MG63 (cell line): ENCODE measurements at regions not wholly inside any gene's neighbourhood (a gene's known extent, or its start where the extent isn't known, plus 50 kb on each side); places are given as distances from the start of the nearest gene placed in this dataset.
"Not testable (repeated sequence)": the region's sequence is repeated elsewhere in the genome, so short reads cannot be mapped to it uniquely, and the experiment has no call there.

Source experiments
- DNase-seq: peaks from one replicate; pipeline ENCODE4 v3.0.0-alpha.2; 2020
- H3K27me3 ChIP-seq: fragments of 250-450 bp; sonication (Bioruptor Pico); 2 replicates; pipeline ENCODE4 v1.5.1; 2020; ENCODE audit warnings: mild to moderate bottlenecking, moderate library complexity
- H3K36me3 ChIP-seq: fragments of 250-450 bp; sonication (Bioruptor Pico); 2 replicates; pipeline ENCODE4 v1.5.1; 2020; ENCODE audit warnings: mild to moderate bottlenecking, moderate library complexity
- H3K4me3 ChIP-seq: fragments of 250-450 bp; sonication (Bioruptor Pico); 2 replicates; pipeline ENCODE4 v1.5.1; 2020; ENCODE audit warnings: mild to moderate bottlenecking, moderate library complexity
- H3K9me3 ChIP-seq: fragments of 250-450 bp; sonication (Bioruptor Pico); 2 replicates; pipeline ENCODE4 v1.5.1; 2020; ENCODE audit warnings: mild to moderate bottlenecking, moderate library complexity

DNA sequence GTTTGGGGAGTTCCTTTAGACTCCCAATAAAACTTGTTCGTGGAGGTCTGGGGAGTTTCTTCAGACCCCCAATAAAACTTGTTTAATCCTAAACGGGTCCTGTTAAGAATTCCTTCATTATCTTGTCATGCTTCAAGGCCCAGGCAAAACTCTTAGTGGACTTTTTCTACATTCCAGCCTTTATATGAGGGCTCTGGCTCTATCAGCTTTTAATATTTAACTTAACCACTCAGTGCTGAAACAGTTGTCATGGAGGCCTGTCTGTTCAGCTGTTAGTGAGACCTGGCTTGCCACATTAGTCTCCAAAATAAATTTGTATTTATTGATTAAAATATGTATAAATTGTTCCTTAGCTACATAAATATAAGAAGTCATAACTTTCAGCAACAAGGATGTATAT is 1385.1 kb downstream of the REEP3 start:
- not testable (repeated sequence) for DNase-seq, H3K9me3 ChIP-seq, H3K4me3 ChIP-seq, H3K27me3 ChIP-seq, H3K36me3 ChIP-seq

DNA sequence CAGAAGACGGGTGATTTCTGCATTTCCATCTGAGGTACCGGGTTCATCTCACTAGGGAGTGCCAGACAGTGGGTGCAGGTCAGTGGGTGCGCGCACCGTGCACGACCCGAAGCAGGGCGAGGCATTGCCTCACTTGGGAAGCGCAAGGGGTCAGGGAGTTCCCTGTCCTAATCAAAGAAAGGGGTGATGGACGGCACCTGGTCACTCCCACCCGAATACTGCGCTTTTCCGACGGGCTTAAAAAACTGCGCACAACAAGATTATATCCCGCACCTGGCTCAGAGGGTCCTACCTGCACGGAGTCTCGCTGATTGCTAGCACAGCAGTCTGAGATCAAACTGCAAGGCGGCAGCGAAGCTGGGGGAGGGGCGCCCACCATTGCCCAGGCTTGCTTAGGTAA is 1403.1 kb downstream of the REEP3 start:
- H3K36me3 ChIP-seq, H3K9me3 ChIP-seq, DNase-seq, H3K4me3 ChIP-seq, H3K27me3 ChIP-seq: not testable (repeated sequence)

DNA sequence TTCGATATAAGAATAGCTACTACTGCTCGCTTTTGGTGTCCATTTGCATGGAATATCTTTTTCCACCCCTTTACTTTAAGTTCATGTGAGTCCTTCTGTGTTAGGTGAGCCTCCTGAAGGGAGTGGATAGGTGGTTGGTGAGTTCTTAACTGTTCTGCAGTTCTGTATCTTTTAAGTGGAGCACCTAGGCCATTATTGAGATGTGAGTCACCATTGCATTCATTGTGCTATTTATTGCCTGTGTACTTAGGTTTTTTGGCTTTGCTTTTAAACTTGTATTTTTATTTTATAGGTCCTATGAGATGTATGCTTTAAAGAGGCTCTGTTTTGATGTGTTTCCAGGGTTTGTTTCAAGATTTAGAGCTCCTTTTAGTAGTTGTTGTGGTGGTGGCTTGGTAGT is 1430.8 kb downstream of the REEP3 start:
- H3K27me3 ChIP-seq = no peaks in the 10 kb centered on the region
- no peak for DNase-seq
- H3K9me3 ChIP-seq = no peaks in the 10 kb centered on the region
- no peak overlapping the region for H3K4me3 ChIP-seq
- no peaks in the 10 kb centered on the region for H3K36me3 ChIP-seq

DNA sequence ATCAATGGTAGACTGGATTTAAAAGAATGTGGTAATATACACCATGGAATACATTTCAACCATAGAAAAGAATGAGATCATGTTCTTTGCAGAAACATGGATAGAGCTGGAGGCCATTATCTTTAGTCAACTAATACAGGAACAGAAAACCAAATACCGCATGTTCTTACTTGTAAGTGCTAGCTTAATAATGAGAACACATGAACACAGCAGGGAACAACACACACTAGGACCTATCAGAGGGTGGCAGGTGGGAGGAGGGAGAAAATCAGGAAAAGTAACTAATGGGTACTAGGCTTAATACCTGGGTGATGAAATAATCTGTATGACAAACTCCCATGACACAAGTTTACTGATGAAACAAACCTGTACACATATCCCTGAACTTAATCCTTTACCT is 1435.2 kb downstream of the REEP3 start:
- H3K4me3 ChIP-seq = no peak overlapping the region
- no peaks in the 10 kb centered on the region for H3K9me3 ChIP-seq
- no peak for DNase-seq
- no peaks in the 10 kb centered on the region for H3K36me3 ChIP-seq
- no peaks in the 10 kb centered on the region for H3K27me3 ChIP-seq

DNA sequence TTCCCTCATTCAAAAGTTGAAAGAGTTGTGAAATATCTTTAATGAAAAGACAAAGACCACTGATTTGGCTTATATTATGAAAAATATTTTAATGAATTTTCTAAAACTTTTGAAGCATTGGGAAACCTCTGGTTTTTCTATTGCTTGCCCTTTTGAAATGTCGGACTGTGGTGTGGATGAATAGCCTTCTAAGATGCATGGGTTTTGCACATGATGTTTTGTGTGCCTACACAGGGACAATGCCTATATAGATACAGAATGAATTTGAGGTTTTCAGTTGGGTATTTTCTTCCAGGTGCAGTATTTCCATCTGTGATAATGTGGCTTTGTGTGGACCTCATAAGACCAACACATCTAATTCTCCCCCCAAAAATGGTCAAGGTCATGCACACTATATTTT is 1437.9 kb downstream of the REEP3 start:
- H3K27me3 ChIP-seq = no peaks in the 10 kb centered on the region
- H3K9me3 ChIP-seq = no peaks in the 10 kb centered on the region
- DNase-seq = no peak
- H3K36me3 ChIP-seq = no peaks in the 10 kb centered on the region
- no peak overlapping the region for H3K4me3 ChIP-seq

DNA sequence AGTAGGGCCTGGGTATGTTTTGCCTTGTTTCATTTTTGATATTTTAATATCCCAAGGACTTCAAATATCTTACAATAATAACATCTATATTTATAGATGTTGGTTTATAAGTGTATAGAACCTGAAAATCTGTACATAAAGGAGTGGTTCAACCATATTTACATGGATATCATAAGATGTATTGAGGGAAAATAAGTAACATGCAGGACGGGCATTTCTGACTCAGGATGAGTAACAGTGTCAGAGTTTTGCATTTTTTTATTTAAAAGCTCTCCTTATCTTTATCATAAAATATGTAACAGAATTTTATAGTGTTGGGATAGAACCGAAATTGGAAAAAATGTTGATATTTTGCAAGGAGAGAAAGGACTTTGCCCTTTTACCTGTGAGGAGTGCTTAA is 1438.7 kb downstream of the REEP3 start:
- Histone ChIP-seq H3K4me3 (no peak overlapping the region), H3K27me3 (no peaks in the 10 kb centered on the region), H3K9me3 (no peaks in the 10 kb centered on the region), H3K36me3 (no peaks in the 10 kb centered on the region)
- DNase-seq = no peak

DNA sequence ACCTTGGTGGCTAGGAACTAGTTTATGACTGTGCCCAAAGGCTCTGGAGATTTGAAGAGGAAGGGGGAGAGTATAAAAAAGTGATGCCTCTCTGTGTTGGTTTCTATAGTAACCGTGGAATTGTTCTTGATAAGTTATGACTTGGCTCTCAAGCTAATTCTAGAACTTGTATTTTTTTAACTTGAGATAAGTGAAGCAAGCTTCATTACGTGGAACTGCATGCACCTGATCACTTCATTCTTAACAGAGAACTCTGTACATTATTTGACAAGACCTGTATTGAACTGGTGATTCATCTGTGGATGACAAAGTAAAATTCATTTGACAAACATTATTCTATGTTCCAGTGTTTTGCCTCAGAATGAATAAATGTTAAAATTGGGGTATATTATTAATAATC is 1452.2 kb downstream of the REEP3 start:
- Histone ChIP-seq H3K9me3 (no peaks in the 10 kb centered on the region), H3K4me3 (no peak overlapping the region), H3K36me3 (no peaks in the 10 kb centered on the region), H3K27me3 (no peaks in the 10 kb centered on the region)
- no peak for DNase-seq

DNA sequence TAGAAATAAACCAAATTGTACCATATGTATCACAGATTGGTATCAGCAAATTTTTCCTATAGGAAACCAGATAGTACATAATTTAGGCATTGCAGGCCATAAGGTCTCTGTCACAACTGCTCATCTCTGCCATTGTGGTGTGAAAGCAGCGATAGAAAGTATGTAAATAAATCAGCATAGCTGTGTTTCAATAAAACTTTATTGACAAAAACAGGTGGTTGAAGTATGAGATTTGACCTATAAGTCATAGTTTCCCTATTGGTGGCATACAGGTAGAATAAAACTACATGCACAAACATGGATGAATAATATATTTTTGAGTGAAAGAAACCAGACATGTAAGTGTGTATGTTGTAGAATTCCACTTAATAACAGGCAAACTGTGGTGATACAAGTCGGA is 1454.9 kb downstream of the REEP3 start:
- DNase-seq = no peak

DNA sequence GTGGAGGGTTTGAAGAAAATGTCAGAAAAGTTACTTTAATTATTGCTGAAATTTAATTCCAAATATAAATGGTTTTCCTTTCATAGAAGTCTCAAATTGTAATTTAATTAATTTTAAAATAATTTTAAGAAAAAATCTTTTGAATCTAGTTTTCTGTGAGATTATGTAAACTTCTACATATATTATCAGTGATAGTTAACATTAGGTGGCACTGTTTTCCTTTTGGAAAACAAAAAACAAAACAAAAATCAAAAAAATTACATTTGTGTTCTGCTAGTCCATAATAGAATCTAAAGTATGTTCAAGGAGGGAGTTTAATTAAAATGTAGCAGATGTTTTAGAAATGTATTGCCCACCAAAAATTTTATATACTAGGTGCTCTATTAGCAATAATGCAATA is 1456.7 kb downstream of the REEP3 start:
- no peaks in the 10 kb centered on the region for H3K9me3 ChIP-seq
- H3K27me3 ChIP-seq = no peaks in the 10 kb centered on the region
- no peaks in the 10 kb centered on the region for H3K36me3 ChIP-seq
- no peak overlapping the region for H3K4me3 ChIP-seq
- no peak for DNase-seq

More for the DNA sequence above, 1454.9 kb downstream of the REEP3 start:
- no peaks in the 10 kb centered on the region for H3K27me3 ChIP-seq
- no peaks in the 10 kb centered on the region for H3K36me3 ChIP-seq
- no peak overlapping the region for H3K4me3 ChIP-seq
- no peaks in the 10 kb centered on the region for H3K9me3 ChIP-seq

DNA sequence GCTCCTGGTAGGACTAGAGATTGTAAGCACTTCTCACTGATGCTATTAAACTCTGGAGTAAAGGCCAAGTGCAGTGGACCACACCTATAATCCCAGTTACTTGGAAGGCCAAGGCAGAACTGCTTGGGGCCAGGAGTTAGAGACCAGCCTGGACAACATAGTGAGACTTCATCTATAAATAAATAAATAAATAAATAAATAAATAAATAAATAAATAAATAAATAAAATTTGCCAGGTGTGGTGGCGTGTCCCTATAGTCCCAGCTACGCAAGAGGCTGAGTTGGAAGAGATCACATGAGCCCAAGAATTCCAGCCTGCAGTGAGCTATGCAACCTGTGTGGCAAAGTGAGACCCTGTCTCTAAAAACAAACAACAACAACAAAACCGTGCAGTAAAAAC is 1475.7 kb downstream of the REEP3 start:
- H3K36me3 ChIP-seq = no peaks in the 10 kb centered on the region
- H3K27me3 ChIP-seq = no peaks in the 10 kb centered on the region
- H3K9me3 ChIP-seq = no peaks in the 10 kb centered on the region
- DNase-seq = no peak
- H3K4me3 ChIP-seq = no peak overlapping the region

DNA sequence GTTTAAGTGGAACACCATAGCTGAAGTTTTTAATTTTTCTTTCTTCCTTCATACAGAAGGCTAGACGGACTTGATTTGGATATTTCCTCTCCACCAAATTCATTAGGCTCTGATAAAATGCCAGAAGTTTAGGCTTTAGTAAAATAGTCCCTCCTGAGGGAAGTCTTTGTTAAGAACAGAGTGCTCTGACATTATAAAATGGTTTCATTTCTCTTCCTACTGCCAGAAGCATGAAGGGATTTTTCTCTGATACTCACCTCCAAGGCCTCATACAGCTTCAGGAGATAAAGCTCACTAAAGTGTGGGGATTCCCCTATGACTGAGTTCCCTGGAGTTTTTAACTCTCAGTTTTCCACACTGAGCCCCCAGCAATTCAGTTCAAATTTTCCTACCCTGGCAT is 1489.6 kb downstream of the REEP3 start:
- no peak for DNase-seq
- H3K4me3 ChIP-seq = no peak overlapping the region
- no peaks in the 10 kb centered on the region for H3K9me3 ChIP-seq
- no peaks in the 10 kb centered on the region for H3K36me3 ChIP-seq
- no peaks in the 10 kb centered on the region for H3K27me3 ChIP-seq

DNA sequence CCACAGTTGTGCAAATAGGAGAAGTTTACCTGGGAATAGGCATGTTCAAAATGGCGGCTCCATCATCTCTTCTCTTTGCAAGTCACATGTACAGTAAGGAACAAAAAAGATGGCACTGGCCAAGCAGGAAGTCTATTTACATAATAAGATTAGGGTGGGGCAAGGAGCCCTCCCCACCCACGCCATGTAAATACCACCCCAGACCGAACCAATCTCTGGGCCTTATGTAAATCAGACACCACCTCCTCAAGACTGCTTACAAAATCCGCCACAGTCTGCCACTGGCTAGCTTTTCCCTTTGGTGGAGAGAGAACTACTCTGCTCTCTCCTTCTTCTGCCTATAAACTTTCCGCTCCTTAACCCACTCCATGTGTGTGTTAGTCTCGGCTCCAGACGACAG is 1496.3 kb downstream of the REEP3 start:
- no peak overlapping the region for H3K4me3 ChIP-seq
- DNase-seq = no peak
- H3K9me3 ChIP-seq = no peaks in the 10 kb centered on the region
- H3K36me3 ChIP-seq = no peaks in the 10 kb centered on the region
- no peaks in the 10 kb centered on the region for H3K27me3 ChIP-seq

DNA sequence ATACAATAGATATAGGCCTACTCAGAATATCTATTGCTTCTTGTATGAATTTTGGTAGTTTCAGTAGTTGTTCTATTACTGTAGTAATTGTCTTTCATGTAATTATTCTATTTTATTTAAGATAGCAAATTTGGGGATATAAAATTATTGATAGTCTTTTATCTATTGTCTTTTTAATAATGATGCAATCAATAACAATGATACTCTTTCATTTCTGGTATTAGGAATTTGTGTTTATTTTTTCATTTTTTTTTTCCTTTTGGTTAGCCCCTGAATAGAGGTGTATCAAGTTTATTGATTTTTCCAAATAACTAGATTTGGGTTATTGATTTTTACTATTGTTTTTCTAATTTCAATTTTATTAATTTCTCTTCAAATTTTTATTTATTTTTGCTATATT is 1503.7 kb downstream of the REEP3 start:
- Histone ChIP-seq H3K27me3 (no peaks in the 10 kb centered on the region), H3K36me3 (no peaks in the 10 kb centered on the region), H3K9me3 (no peaks in the 10 kb centered on the region), H3K4me3 (no peak overlapping the region)
- DNase-seq = no peak

DNA sequence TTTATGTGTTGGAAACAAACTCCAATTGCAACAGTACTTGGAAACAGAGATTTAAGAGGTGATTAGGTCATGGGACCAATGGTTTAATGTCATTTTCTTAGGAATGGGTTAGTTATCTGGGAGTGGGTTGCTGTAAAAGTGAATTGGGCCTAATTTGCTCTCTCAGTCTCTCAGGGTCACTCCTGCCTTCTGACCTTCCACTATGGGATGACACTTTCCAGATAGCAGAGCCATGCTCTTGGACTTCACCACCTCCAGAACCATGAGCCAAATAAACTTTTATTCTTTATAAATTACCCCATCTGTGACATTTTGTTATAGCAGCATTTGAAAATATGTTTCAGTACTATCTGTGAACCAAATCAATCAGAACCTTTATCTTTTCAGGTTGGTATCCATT is 1509.1 kb downstream of the REEP3 start:
- Histone ChIP-seq H3K4me3 (no peak overlapping the region), H3K9me3 (no peaks in the 10 kb centered on the region), H3K36me3 (no peaks in the 10 kb centered on the region), H3K27me3 (no peaks in the 10 kb centered on the region)
- DNase-seq = no peak

DNA sequence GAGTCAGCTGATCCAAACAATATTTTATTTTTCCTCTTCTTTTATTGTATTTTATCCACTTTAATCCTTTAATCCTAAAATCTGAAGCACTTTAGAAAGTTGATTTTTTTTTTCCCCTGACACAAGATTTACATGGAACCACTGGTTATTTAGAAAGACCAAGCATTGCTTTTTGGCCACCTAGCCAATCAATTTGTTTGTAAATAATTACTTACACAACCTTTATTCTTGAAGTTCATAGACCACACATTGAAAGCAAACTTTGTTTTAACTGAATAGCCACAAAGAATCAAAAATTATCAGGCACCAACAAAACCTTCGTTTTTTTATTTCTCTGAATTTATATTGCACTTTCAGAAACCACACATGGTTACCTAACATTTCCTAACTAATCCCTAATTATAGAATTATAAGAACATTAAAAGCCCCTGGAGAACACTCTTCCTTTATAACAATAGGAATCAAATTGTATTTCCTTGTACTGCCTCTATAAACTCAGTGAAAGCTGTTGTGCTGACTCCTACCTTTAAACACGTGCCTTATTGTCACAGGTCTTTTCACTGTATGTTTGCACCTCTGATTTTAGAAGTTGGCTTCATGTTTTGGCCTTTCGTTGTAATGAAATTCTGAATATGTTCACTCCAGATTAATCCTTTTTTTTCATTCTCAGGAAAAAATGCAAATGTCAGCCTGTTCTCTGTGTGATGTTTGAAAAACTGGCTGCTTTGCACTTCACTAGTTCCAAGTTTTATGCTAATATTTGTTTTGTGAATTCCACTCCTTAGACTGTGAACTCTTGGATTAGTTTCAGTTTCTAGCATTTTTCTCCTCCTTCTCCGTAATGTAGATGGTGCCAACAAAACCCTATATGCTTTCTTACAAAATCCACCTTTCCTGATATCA is 1511.9 kb downstream of the REEP3 start:
- Histone ChIP-seq H3K9me3 (no peaks in the 10 kb centered on the region), H3K27me3 (no peaks in the 10 kb centered on the region), H3K36me3 (no peaks in the 10 kb centered on the region), H3K4me3 (no peak overlapping the region)
- DNase-seq = no peak

DNA sequence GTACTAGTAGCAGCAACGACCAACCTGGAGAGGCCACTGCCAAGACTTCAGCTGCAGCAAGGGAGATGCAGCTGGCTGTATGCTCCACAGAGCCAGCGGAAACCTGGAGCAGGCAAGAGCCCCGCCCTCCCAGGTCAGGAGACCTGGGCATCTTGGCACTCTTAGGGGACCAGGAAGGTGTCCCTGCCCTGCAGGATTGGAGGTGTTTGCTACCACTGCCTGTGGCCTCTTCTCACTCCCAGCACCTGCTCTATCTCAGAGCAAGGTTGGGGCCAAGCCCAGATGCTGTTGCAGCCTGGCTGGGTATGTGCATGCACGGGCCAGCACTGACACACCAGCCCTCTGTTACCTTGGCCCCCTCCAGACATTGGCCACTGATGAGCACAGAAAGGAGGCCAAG is 1512.8 kb downstream of the REEP3 start:
- Histone ChIP-seq H3K9me3 (no peaks in the 10 kb centered on the region), H3K36me3 (no peaks in the 10 kb centered on the region), H3K27me3 (no peaks in the 10 kb centered on the region), H3K4me3 (no peak overlapping the region)
- DNase-seq = no peak

DNA sequence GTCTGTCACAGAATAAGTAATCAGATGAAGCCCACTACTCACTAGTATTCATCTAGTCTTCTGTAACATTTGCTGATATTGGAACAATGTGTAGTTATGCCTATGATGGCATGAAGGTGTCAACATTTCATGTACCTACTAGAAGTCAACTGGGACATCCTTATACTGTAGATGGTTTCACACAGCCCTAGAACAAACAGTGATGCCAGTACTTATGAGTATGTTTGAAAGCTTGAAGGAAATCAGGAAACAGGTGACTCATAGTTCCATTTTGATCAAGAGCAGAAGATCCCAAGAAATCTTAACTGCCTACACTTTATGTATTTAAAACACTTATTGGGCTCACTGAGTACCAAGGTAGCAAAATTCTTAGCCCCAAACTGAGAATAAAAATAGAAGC is 1519.6 kb downstream of the REEP3 start:
- DNase-seq = no peak
- Histone ChIP-seq H3K36me3 (no peaks in the 10 kb centered on the region), H3K27me3 (no peaks in the 10 kb centered on the region)

DNA sequence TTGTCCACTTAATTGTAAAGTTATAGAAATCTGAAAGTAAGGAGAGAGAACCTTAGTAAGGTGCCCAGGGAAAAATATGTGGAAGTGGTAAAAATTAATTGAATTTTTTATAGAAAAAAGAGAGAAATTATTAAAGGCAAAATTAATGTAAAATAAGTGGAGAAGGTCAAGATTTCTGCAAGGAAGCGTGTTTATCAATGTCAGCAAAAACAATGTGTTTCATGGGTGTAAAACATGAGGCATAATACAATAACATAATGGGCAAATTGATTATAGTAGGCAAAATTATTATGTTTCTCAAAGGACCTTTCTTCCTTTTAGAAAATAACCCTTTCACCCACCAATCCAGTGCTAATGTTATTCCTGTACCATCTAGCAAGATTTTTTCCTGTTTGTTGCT is 1520.1 kb downstream of the REEP3 start:
- Histone ChIP-seq H3K9me3 (no peaks in the 10 kb centered on the region), H3K4me3 (no peak overlapping the region), H3K27me3 (no peaks in the 10 kb centered on the region), H3K36me3 (no peaks in the 10 kb centered on the region)
- DNase-seq = no peak

More for the DNA sequence above, 1519.6 kb downstream of the REEP3 start:
- Histone ChIP-seq H3K4me3 (no peak overlapping the region), H3K9me3 (no peaks in the 10 kb centered on the region)
